ENCODE measurements at regions not wholly inside any gene's neighbourhood (a gene's known extent, or its start where the extent isn't known, plus 50 kb on each side); places are given as distances from the start of the nearest gene placed in this dataset.

DNA sequence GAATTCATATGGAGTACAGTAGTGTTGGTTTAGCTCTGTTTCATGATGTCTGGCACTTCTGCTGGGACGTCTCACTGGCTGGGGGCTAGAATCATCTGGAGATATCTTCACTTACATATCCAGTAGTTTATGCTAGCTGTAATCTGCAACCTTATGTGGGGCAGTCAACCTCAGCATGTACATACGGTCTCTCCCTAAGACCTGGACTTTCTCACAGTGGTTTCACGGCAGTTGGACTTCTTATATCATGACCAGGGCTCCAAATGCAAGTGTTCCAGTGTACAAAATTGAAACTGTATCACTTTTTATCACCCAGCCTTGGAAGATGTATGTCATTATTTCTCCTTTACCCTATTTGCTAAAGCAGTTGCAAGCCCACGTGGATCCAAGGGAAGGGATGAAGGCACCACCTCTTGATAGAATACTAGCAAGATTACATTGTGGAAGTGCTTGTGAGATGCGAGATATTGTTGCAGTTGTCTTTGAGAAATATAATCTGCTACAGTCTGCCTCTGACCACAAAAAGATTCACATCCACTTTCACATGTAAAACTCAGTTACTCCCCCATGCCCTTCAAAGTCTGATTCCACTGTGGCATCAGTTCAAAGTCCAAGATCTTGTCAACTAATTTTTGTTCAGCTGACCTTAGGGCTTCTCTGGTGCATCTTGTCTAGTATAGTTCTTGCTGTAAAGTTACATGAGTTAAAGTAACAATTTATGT lies 316.6 kb upstream of the NCAM1 start:
- no peak for DNase-seq
- no peak overlapping the region for H3K4me3 Mint-ChIP-seq
- peaks cover 35% of the 10 kb centered on the region for H3K9me3 Mint-ChIP-seq
- TF ChIP-seq, protein P1, sequence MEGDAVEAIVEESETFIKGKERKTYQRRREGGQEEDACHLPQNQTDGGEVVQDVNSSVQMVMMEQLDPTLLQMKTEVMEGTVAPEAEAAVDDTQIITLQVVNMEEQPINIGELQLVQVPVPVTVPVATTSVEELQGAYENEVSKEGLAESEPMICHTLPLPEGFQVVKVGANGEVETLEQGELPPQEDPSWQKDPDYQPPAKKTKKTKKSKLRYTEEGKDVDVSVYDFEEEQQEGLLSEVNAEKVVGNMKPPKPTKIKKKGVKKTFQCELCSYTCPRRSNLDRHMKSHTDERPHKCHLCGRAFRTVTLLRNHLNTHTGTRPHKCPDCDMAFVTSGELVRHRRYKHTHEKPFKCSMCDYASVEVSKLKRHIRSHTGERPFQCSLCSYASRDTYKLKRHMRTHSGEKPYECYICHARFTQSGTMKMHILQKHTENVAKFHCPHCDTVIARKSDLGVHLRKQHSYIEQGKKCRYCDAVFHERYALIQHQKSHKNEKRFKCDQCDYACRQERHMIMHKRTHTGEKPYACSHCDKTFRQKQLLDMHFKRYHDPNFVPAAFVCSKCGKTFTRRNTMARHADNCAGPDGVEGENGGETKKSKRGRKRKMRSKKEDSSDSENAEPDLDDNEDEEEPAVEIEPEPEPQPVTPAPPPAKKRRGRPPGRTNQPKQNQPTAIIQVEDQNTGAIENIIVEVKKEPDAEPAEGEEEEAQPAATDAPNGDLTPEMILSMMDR (IDR thresholded peaks at IDR 0.05) = no peak
- H3K36me3 Mint-ChIP-seq (ENCODE audit: low read depth) = peaks cover 12% of the 10 kb centered on the region
- peaks cover 5% of the 10 kb centered on the region for H3K27me3 Mint-ChIP-seq (ENCODE audit: low read depth, poor library complexity)
- H3K4me1 Mint-ChIP-seq = peaks cover 5% of the 10 kb centered on the region
- no peak overlapping the region for H3K27ac Mint-ChIP-seq

GRCh38 chr11:112649856-112650255 lies 311.4 kb upstream of the NCAM1 start:
- peaks cover 2% of the 10 kb centered on the region for H3K27me3 Mint-ChIP-seq (ENCODE audit: low read depth, poor library complexity)
- H3K27ac Mint-ChIP-seq = no peak overlapping the region
- H3K4me3 Mint-ChIP-seq = no peak overlapping the region
- H3K4me1 Mint-ChIP-seq = peaks cover 14% of the 10 kb centered on the region
- DNase-seq = no peak
- H3K9me3 Mint-ChIP-seq = no peaks in the 10 kb centered on the region
- no peaks in the 10 kb centered on the region for H3K36me3 Mint-ChIP-seq (ENCODE audit: low read depth)
- TF ChIP-seq, protein P1 (IDR thresholded peaks at IDR 0.05) = no peak

DNA sequence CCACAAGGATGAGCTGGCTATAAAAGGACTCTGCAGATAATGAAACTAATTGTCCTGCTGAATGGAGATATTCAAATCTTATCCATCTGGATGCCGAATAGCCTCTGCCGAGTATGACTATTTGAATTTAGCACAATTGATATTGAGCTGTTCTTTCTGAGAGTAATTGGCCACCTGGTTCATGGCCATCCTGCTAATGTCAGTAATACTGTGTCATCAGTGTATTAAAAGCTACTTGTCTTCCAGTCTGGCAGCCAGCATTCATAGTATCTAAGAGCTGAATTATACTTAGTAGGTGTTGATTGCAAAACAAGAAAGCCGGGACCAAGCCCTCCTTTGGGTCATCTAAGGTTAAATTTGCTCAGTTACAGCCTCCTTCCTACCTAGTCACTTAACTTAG lies 310.7 kb upstream of the NCAM1 start:
- no peak for DNase-seq
- TF ChIP-seq, protein P1 (IDR thresholded peaks at IDR 0.05) = no peak
- H3K4me1 Mint-ChIP-seq = peaks cover 20% of the 10 kb centered on the region
- H3K9me3 Mint-ChIP-seq = no peaks in the 10 kb centered on the region
- H3K36me3 Mint-ChIP-seq (ENCODE audit: low read depth) = no peaks in the 10 kb centered on the region
- H3K27ac Mint-ChIP-seq = no peak overlapping the region
- peaks cover 2% of the 10 kb centered on the region for H3K27me3 Mint-ChIP-seq (ENCODE audit: low read depth, poor library complexity)
- no peak overlapping the region for H3K4me3 Mint-ChIP-seq

GRCh38 chr11:112651386-112651785 lies 309.8 kb upstream of the NCAM1 start:
- peaks cover 29% of the 10 kb centered on the region for H3K4me1 Mint-ChIP-seq
- no peak overlapping the region for H3K4me3 Mint-ChIP-seq
- peaks cover 1% of the 10 kb centered on the region for H3K9me3 Mint-ChIP-seq
- no peak overlapping the region for H3K27ac Mint-ChIP-seq
- DNase-seq = no peak
- no peaks in the 10 kb centered on the region for H3K36me3 Mint-ChIP-seq (ENCODE audit: low read depth)
- TF ChIP-seq, protein P1 (IDR thresholded peaks at IDR 0.05) = no peak
- H3K27me3 Mint-ChIP-seq (ENCODE audit: low read depth, poor library complexity) = peaks cover 2% of the 10 kb centered on the region

GRCh38 chr11:112652786-112653390 lies 308.3 kb upstream of the NCAM1 start:
- H3K36me3 Mint-ChIP-seq (ENCODE audit: low read depth) = no peaks in the 10 kb centered on the region
- peaks cover 2% of the 10 kb centered on the region for H3K27me3 Mint-ChIP-seq (ENCODE audit: low read depth, poor library complexity)
- peaks cover 32% of the 10 kb centered on the region for H3K4me1 Mint-ChIP-seq
- no peak for DNase-seq
- TF ChIP-seq, protein P1 (IDR thresholded peaks at IDR 0.05) = no peak
- no peak overlapping the region for H3K4me3 Mint-ChIP-seq
- H3K9me3 Mint-ChIP-seq = peaks cover 3% of the 10 kb centered on the region
- H3K27ac Mint-ChIP-seq = no peak overlapping the region

- Mint-ChIP-seq H3K4me1 (peaks cover 36% of the 10 kb centered on the region), H3K27ac (no peak overlapping the region), H3K36me3 (ENCODE audit: low read depth) (no peaks in the 10 kb centered on the region), H3K9me3 (peaks cover 3% of the 10 kb centered on the region), H3K4me3 (no peak overlapping the region), H3K27me3 (ENCODE audit: low read depth, poor library complexity) (no peaks in the 10 kb centered on the region)
- no peak for DNase-seq
- TF ChIP-seq, protein P1 (IDR thresholded peaks at IDR 0.05) = no peak
These were observed 305.8 kb upstream of the NCAM1 start for GRCh38 chr11:112655371-112655770.

Data from nephron progenitor cell (in vitro differentiated cells).